Glutamatergic neuron (in vitro differentiated cells): ENCODE measurements at regions not wholly inside any gene's neighbourhood (a gene's known extent, or its start where the extent isn't known, plus 50 kb on each side); places are given as distances from the start of the nearest gene placed in this dataset.

Experiments used
- DNase-seq: peaks from one replicate; pipeline ENCODE4 v3.0.0; 2022
- H3K27ac Mint-ChIP-seq: one replicate; pipeline ENCODE4 v1.8.0; 2020; ENCODE audit warnings: mild to moderate bottlenecking, mixed read lengths, inconsistent platforms; ENCODE audit not compliant: unreplicated experiment
- H3K27me3 Mint-ChIP-seq: one replicate; pipeline ENCODE4 v1.8.0; 2020; ENCODE audit warnings: mild to moderate bottlenecking, moderate library complexity, mixed read lengths, inconsistent platforms; ENCODE audit not compliant: unreplicated experiment
- H3K36me3 Mint-ChIP-seq: one replicate; pipeline ENCODE4 v1.8.0; 2020; ENCODE audit warnings: mild to moderate bottlenecking, mixed read lengths, inconsistent platforms; ENCODE audit not compliant: unreplicated experiment
- H3K4me1 Mint-ChIP-seq: one replicate; pipeline ENCODE4 v1.8.0; 2020; ENCODE audit warnings: mild to moderate bottlenecking, low read depth, mixed read lengths, inconsistent platforms; ENCODE audit not compliant: unreplicated experiment
- H3K4me3 Mint-ChIP-seq: one replicate; pipeline ENCODE4 v1.8.0; 2020; ENCODE audit warnings: mild to moderate bottlenecking, mixed read lengths, inconsistent platforms; ENCODE audit not compliant: unreplicated experiment
- H3K9me3 Mint-ChIP-seq: one replicate; pipeline ENCODE4 v1.8.0; 2020; ENCODE audit warnings: mild to moderate bottlenecking, moderate library complexity, mixed read lengths, inconsistent platforms; ENCODE audit not compliant: unreplicated experiment
- CTCF ChIP-seq: fragments of 200-600 bp; sonication (generic); IDR thresholded peaks from one replicate; pipeline ENCODE4 v1.5.0; 2021; ENCODE audit not compliant: partially characterized antibody, unreplicated experiment

- no peaks in the 10 kb centered on the region for H3K27me3 Mint-ChIP-seq
- no peaks in the 10 kb centered on the region for H3K4me1 Mint-ChIP-seq
- TF ChIP-seq CTCF = no peak
- H3K36me3 Mint-ChIP-seq = no peaks in the 10 kb centered on the region
- no peak overlapping the region for H3K4me3 Mint-ChIP-seq
- H3K27ac Mint-ChIP-seq = no peak overlapping the region
- no peaks in the 10 kb centered on the region for H3K9me3 Mint-ChIP-seq
- no peak for DNase-seq
Observed at GRCh38 chr9:18014556-18014955, 435.7 kb downstream of the SH3GL2 start.

GRCh38 chr9:18015116-18015515, 436.2 kb downstream of the SH3GL2 start:
- TF ChIP-seq CTCF = no peak
- no peaks in the 10 kb centered on the region for H3K27me3 Mint-ChIP-seq
- DNase-seq = no peak

GRCh38 chr9:18017136-18017535, 438.3 kb downstream of the SH3GL2 start:
- Mint-ChIP-seq H3K9me3 (no peaks in the 10 kb centered on the region), H3K27me3 (no peaks in the 10 kb centered on the region)
- TF ChIP-seq CTCF = no peak

More at GRCh38 chr9:18015116-18015515, 436.2 kb downstream of the SH3GL2 start:
- Mint-ChIP-seq H3K9me3 (no peaks in the 10 kb centered on the region), H3K4me3 (no peak overlapping the region), H3K27ac (no peak overlapping the region), H3K4me1 (no peaks in the 10 kb centered on the region), H3K36me3 (no peaks in the 10 kb centered on the region)

GRCh38 chr9:18018221-18018620, 439.4 kb downstream of the SH3GL2 start:
- H3K9me3 Mint-ChIP-seq = no peaks in the 10 kb centered on the region
- H3K4me1 Mint-ChIP-seq = no peaks in the 10 kb centered on the region
- H3K27me3 Mint-ChIP-seq = no peaks in the 10 kb centered on the region
- no peaks in the 10 kb centered on the region for H3K36me3 Mint-ChIP-seq
- no peak for TF ChIP-seq CTCF
- H3K4me3 Mint-ChIP-seq = no peak overlapping the region
- DNase-seq = no peak
- H3K27ac Mint-ChIP-seq = no peak overlapping the region

More at GRCh38 chr9:18017136-18017535, 438.3 kb downstream of the SH3GL2 start:
- Mint-ChIP-seq H3K27ac (no peak overlapping the region), H3K4me1 (no peaks in the 10 kb centered on the region), H3K4me3 (no peak overlapping the region), H3K36me3 (no peaks in the 10 kb centered on the region)
- no peak for DNase-seq

GRCh38 chr9:18018661-18019060, 439.8 kb downstream of the SH3GL2 start:
- no peak for DNase-seq
- TF ChIP-seq CTCF = no peak
- no peaks in the 10 kb centered on the region for H3K27me3 Mint-ChIP-seq
- no peak overlapping the region for H3K4me3 Mint-ChIP-seq
- no peak overlapping the region for H3K27ac Mint-ChIP-seq
- no peaks in the 10 kb centered on the region for H3K9me3 Mint-ChIP-seq
- no peaks in the 10 kb centered on the region for H3K36me3 Mint-ChIP-seq
- H3K4me1 Mint-ChIP-seq = no peaks in the 10 kb centered on the region
